Parathyroid adenoma (tissue), 2 donors: ENCODE measurements at regions not wholly inside any gene's neighbourhood (a gene's known extent, or its start where the extent isn't known, plus 50 kb on each side); places are given as distances from the start of the nearest gene placed in this dataset.
"Not testable (repeated sequence)": the region's sequence is repeated elsewhere in the genome, so short reads cannot be mapped to it uniquely, and the experiment has no call there.

Experiments used
- H2AFZ ChIP-seq: fragments of 300-600 bp; sonication (generic); one replicate; pipeline ENCODE4 v1.7.0; 2017; ENCODE audit warnings: antibody characterized with exemption, mild to moderate bottlenecking
- H3K27ac ChIP-seq: fragments of 300-600 bp; sonication (generic); one replicate; pipeline ENCODE4 v1.7.0; 2017
- H3K27me3 ChIP-seq: fragments of 300-600 bp; sonication (generic); one replicate; pipeline ENCODE4 v1.7.0; 2017; ENCODE audit warnings: low read length; ENCODE audit not compliant: control insufficient read depth, insufficient read depth
- H3K36me3 ChIP-seq: fragments of 300-600 bp; sonication (generic); one replicate; pipeline ENCODE4 v1.7.0; 2017; ENCODE audit warnings: low read length; ENCODE audit not compliant: control insufficient read depth, insufficient read depth
- H3K4me1 ChIP-seq: fragments of 300-600 bp; sonication (generic); one replicate; pipeline ENCODE4 v1.7.0; 2017; ENCODE audit warnings: control low read depth
- H3K4me2 ChIP-seq: fragments of 300-600 bp; sonication (generic); one replicate; pipeline ENCODE4 v1.7.0; 2017; ENCODE audit warnings: low read length
- H3K4me3 ChIP-seq: fragments of 300-600 bp; sonication (generic); one replicate; pipeline ENCODE4 v1.7.0; 2017; ENCODE audit warnings: low read depth, low read length
- H3K79me2 ChIP-seq: fragments of 300-600 bp; sonication (generic); one replicate; pipeline ENCODE4 v1.7.0; 2017; ENCODE audit warnings: control low read depth
- H3K9ac ChIP-seq: fragments of 300-600 bp; sonication (generic); one replicate; pipeline ENCODE4 v1.7.0; 2017; ENCODE audit warnings: mild to moderate bottlenecking
- H3K9me3 ChIP-seq: fragments of 300-600 bp; sonication (generic); one replicate; pipeline ENCODE4 v1.7.0; 2017; ENCODE audit warnings: low read length; ENCODE audit not compliant: control insufficient read depth
- CTCF ChIP-seq: fragments of 300-600 bp; sonication (generic); IDR thresholded peaks from one replicate; pipeline ENCODE4 v1.7.0; 2017; ENCODE audit warnings: antibody characterized with exemption, mild to moderate bottlenecking
- donor health status: primary hyperparathyroidism.

GRCh38 chr14:71358209-71358931 lies 451.1 kb downstream of the PCNX1 start:
- H3K4me2 ChIP-seq: no peak overlapping the region
- H3K4me1 ChIP-seq: peaks cover 9% of the 10 kb centered on the region
- H3K27ac ChIP-seq: no peak overlapping the region
- no peaks in the 10 kb centered on the region for H3K27me3 ChIP-seq
- H3K36me3 ChIP-seq: no peaks in the 10 kb centered on the region
- H2AFZ ChIP-seq: no peak overlapping the region
- no peak overlapping the region for H3K4me3 ChIP-seq
- peaks cover 8% of the 10 kb centered on the region for H3K79me2 ChIP-seq
- no peak for TF ChIP-seq CTCF
- no peak overlapping the region for H3K9ac ChIP-seq
- H3K9me3 ChIP-seq: no peaks in the 10 kb centered on the region

GRCh38 chr14:71358932-71359421 lies 451.7 kb downstream of the PCNX1 start:
- not testable (repeated sequence) for H3K79me2 ChIP-seq, H3K9me3 ChIP-seq, H2AFZ ChIP-seq, H3K4me2 ChIP-seq, H3K27ac ChIP-seq, H3K9ac ChIP-seq, H3K4me3 ChIP-seq, H3K36me3 ChIP-seq, H3K27me3 ChIP-seq
- peaks cover 10% of the 10 kb centered on the region for H3K4me1 ChIP-seq

- H3K4me2 ChIP-seq: no peak overlapping the region
- no peak overlapping the region for H2AFZ ChIP-seq
- no peak overlapping the region for H3K27ac ChIP-seq
- no peaks in the 10 kb centered on the region for H3K9me3 ChIP-seq
- no peak for TF ChIP-seq CTCF
- H3K79me2 ChIP-seq: peaks cover 6% of the 10 kb centered on the region
- H3K36me3 ChIP-seq: no peaks in the 10 kb centered on the region
- no peak overlapping the region for H3K9ac ChIP-seq
- H3K4me3 ChIP-seq: no peak overlapping the region
- peaks cover 10% of the 10 kb centered on the region for H3K4me1 ChIP-seq
- H3K27me3 ChIP-seq: no peaks in the 10 kb centered on the region
These were observed 452.6 kb downstream of the PCNX1 start for GRCh38 chr14:71359823-71360222.

GRCh38 chr14:71361336-71361735 lies 454.1 kb downstream of the PCNX1 start:
- H3K9me3 ChIP-seq: no peaks in the 10 kb centered on the region
- no peak for TF ChIP-seq CTCF
- peaks cover 10% of the 10 kb centered on the region for H3K4me1 ChIP-seq
- peaks cover 6% of the 10 kb centered on the region for H3K79me2 ChIP-seq
- no peaks in the 10 kb centered on the region for H3K27me3 ChIP-seq
- no peak overlapping the region for H2AFZ ChIP-seq
- no peak overlapping the region for H3K4me3 ChIP-seq
- no peak overlapping the region for H3K9ac ChIP-seq
- H3K4me2 ChIP-seq: no peak overlapping the region
- no peaks in the 10 kb centered on the region for H3K36me3 ChIP-seq
- no peak overlapping the region for H3K27ac ChIP-seq

GRCh38 chr14:71361874-71362273 lies 454.6 kb downstream of the PCNX1 start:
- no peak overlapping the region for H3K4me2 ChIP-seq
- H3K36me3 ChIP-seq: no peaks in the 10 kb centered on the region
- peaks cover 10% of the 10 kb centered on the region for H3K4me1 ChIP-seq
- H3K9me3 ChIP-seq: no peaks in the 10 kb centered on the region
- TF ChIP-seq CTCF: no peak
- no peak overlapping the region for H2AFZ ChIP-seq
- no peak overlapping the region for H3K4me3 ChIP-seq
- peaks cover 6% of the 10 kb centered on the region for H3K79me2 ChIP-seq
- no peak overlapping the region for H3K9ac ChIP-seq
- no peak overlapping the region for H3K27ac ChIP-seq
- no peaks in the 10 kb centered on the region for H3K27me3 ChIP-seq
